HAP-1 (cell line): ENCODE measurements at regions not wholly inside any gene's neighbourhood (a gene's known extent, or its start where the extent isn't known, plus 50 kb on each side); places are given as distances from the start of the nearest gene placed in this dataset.
"Not testable (repeated sequence)": the region's sequence is repeated elsewhere in the genome, so short reads cannot be mapped to it uniquely, and the experiment has no call there.

Source experiments
- DNase-seq, 2 experiments: peaks; one replicate each; pipeline ENCODE4 v3.0.0-alpha.2; 2016 to 2020; ENCODE audit warnings: low spot score in 2 of 2
- H3K27me3 ChIP-seq: fragments of 250-450 bp; sonication (Bioruptor Pico); 2 replicates; pipeline ENCODE4 v1.5.1; 2020; ENCODE audit warnings: low read depth, mild to moderate bottlenecking, moderate library complexity
- H3K36me3 ChIP-seq: fragments of 250-450 bp; sonication (Bioruptor Pico); replicated peaks from 2 replicates; pipeline ENCODE4 v1.5.1; 2020; ENCODE audit warnings: mild to moderate bottlenecking
- H3K4me1 ChIP-seq: fragments of 250-450 bp; sonication (Bioruptor Pico); 2 replicates; pipeline ENCODE4 v1.5.1; 2020; ENCODE audit warnings: mild to moderate bottlenecking
- H3K4me3 ChIP-seq: fragments of 250-450 bp; sonication (Bioruptor Pico); 2 replicates; pipeline ENCODE4 v1.5.1; 2020; ENCODE audit warnings: mild to moderate bottlenecking, moderate library complexity
- H3K9me3 ChIP-seq: fragments of 250-450 bp; sonication (Bioruptor Pico); 2 replicates; pipeline ENCODE4 v1.5.1; 2020; ENCODE audit warnings: mild to moderate bottlenecking, moderate library complexity
- in situ Hi-C: fragments of 300-500 bp; cut with MboI; formaldehyde crosslinking; loops from 3 replicates; pipeline ENCODE4 v1.14.3; 2020; ENCODE audit warnings: low sequenced_read_pairs, inconsistent platforms, mixed read lengths

DNA sequence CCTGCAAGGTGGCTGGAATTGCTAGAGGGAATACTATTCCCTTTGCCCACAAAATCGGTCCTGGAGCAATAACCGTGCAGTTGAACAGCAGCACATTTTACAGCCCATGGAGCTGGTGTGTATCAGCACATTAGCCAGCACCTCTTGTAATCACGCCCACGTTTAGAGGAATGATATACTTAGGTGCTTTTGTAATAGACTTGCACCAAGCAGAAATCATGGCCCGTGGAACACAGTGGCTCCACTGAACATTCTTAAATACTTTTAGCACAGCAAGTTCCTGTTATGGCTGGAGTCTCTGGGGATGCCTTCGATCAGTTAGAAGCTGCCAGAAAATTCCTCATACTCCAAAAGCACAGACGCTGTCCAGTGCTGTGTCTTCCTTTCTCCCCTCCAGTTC is 218.1 kb upstream of the FAM78B start:
- DNase-seq, result no peak

GRCh38 chr1:166390366-166391033 is 223.7 kb upstream of the FAM78B start:
- no peaks in the 10 kb centered on the region for H3K9me3 ChIP-seq
- H3K36me3 ChIP-seq, result no peaks in the 10 kb centered on the region
- H3K27me3 ChIP-seq, result no peaks in the 10 kb centered on the region
- no peaks in the 10 kb centered on the region for H3K4me1 ChIP-seq
- DNase-seq, result no peak
- in situ Hi-C loops, result no loop called here
- no peak overlapping the region for H3K4me3 ChIP-seq

More for the DNA sequence above, 218.1 kb upstream of the FAM78B start:
- H3K9me3 ChIP-seq, result no peaks in the 10 kb centered on the region
- H3K4me3 ChIP-seq, result no peak overlapping the region
- H3K27me3 ChIP-seq, result no peaks in the 10 kb centered on the region
- H3K36me3 ChIP-seq, result no peaks in the 10 kb centered on the region
- in situ Hi-C loops, result no loop called here
- H3K4me1 ChIP-seq, result no peaks in the 10 kb centered on the region

GRCh38 chr1:166391279-166392066 is 224.7 kb upstream of the FAM78B start:
- no peak overlapping the region for H3K4me3 ChIP-seq
- no peak for DNase-seq
- no peaks in the 10 kb centered on the region for H3K27me3 ChIP-seq
- no peaks in the 10 kb centered on the region for H3K36me3 ChIP-seq
- no peaks in the 10 kb centered on the region for H3K4me1 ChIP-seq
- in situ Hi-C loops, result no loop called here
- H3K9me3 ChIP-seq, result no peaks in the 10 kb centered on the region

- Histone ChIP-seq H3K4me1 (no peaks in the 10 kb centered on the region), H3K27me3 (no peaks in the 10 kb centered on the region), H3K36me3 (no peaks in the 10 kb centered on the region), H3K9me3 (no peaks in the 10 kb centered on the region), H3K4me3 (no peak overlapping the region)
- DNase-seq, result no peak
- in situ Hi-C loops, result no loop called here
Measured at GRCh38 chr1:166395729-166396128, 228.9 kb upstream of the FAM78B start.

- in situ Hi-C loops, DNase-seq, H3K27me3 ChIP-seq, H3K4me1 ChIP-seq, H3K4me3 ChIP-seq, H3K36me3 ChIP-seq, H3K9me3 ChIP-seq: not testable (repeated sequence)
Measured at GRCh38 chr1:166409253-166410082, 242.7 kb upstream of the FAM78B start.

DNA sequence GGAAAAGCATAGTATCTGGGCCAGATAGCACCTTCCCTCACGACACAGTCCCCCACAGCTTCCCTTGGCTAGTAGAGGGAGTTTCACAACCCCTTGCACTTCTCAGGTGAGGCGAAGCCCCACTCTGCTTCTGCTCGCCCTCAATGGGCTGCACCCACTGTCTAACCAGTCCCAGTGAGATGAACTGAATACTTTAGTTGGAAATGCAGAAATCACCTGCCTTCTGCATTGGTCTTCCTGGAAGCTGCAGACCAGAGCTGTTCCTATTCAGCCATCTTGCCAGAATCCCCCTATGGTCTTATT is 243.2 kb upstream of the FAM78B start:
- no peaks in the 10 kb centered on the region for H3K36me3 ChIP-seq
- no peaks in the 10 kb centered on the region for H3K4me1 ChIP-seq
- H3K9me3 ChIP-seq, result no peaks in the 10 kb centered on the region
- DNase-seq, result no peak
- H3K4me3 ChIP-seq, result no peak overlapping the region
- in situ Hi-C loops, result no loop called here
- H3K27me3 ChIP-seq, result no peaks in the 10 kb centered on the region

DNA sequence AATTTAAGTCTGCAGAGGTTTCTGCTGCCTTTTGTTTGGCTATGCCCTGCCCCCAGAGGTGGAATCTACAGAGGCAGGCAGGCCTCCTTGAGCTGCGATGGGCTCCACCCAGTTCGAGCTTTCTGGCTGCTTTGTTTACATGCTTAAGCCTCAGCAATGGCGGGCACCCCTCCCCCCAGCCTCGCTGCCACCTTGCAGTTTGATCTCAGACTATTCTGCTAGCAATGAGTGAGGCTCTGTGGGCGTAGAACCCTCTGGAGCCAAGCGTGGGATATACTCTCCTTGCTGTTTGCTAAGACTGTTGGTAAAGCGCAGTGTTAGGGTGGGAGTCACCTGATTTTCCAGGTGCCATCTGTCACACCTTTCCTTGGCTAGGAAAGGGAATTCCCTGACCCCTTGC is 250.0 kb upstream of the FAM78B start:
- in situ Hi-C loops, H3K36me3 ChIP-seq, H3K9me3 ChIP-seq, H3K27me3 ChIP-seq, H3K4me1 ChIP-seq, H3K4me3 ChIP-seq, DNase-seq: not testable (repeated sequence)

DNA sequence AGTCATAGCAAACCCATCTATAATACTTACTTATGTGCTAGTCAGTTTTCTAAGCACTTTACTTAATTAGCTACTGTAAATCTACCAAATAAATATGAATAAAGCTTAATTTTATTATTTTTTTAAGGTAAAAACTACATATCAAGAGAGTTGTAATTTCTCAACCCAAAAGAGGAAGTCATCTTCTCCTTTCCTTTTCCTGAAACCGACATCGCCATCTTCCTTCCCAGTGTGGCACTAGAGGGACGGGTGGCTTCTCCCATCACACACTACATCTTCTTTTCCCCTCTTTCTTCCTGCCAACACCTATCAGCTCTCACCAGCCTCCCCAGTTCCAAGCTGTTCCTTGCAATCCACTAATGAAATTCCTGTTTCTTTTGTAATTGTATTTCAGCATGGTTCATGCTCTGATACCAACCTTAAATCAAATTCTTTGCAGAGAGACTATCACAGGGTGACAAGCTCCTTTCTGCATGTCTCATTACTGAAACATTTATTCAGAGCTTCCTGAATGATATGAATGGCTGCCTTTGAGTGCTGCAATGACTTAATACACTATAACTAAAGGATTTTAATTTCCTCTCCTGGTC is 251.6 kb upstream of the FAM78B start:
- Histone ChIP-seq H3K27me3 (no peaks in the 10 kb centered on the region), H3K4me1 (no peaks in the 10 kb centered on the region), H3K9me3 (no peaks in the 10 kb centered on the region), H3K4me3 (no peak overlapping the region), H3K36me3 (no peaks in the 10 kb centered on the region)
- no peak for DNase-seq
- in situ Hi-C loops, result no loop called here

DNA sequence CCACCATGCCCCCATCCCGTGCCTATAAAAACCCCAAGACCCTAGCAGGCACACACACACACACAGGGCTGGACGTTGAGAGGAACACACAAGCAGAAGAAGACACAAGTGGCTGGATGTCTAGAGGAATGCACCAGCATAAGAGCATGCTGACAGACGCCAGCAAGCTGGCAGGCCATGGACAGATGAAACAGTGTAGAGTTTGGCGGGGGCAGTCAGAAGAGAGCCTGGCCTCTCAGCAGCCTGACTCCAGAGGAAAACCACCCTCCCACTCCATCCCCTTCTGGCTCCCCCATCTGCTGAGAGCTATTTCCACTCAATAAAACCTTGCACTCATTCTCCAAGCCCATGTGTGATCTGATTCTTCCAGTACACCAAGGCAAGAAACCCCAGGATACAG is 255.8 kb upstream of the FAM78B start:
- in situ Hi-C loops, DNase-seq, H3K4me1 ChIP-seq, H3K27me3 ChIP-seq, H3K9me3 ChIP-seq, H3K4me3 ChIP-seq, H3K36me3 ChIP-seq: not testable (repeated sequence)

DNA sequence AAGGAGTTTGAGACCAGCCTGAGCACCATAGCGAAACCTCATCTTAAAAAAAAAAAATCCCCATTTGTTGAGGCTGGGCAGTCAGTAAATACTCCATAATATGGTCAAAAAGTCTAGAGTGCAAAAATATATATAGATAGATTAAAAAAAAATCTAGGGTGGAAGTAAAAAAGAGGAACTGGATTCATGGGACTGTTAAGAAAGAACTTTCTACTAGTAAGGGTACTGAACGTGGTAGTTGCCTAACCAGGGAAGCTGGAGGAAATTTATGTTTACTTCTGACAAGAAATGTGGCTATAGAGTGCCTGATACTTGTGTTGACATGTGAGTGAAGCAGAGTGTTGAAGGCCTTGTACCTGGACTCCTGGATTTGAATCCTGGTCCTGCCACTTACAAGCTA is 265.9 kb upstream of the FAM78B start:
- Histone ChIP-seq H3K4me3 (no peak overlapping the region), H3K9me3 (no peaks in the 10 kb centered on the region), H3K4me1 (no peaks in the 10 kb centered on the region), H3K27me3 (no peaks in the 10 kb centered on the region), H3K36me3 (no peaks in the 10 kb centered on the region)
- DNase-seq, result no peak
- in situ Hi-C loops, result no loop called here

GRCh38 chr1:166433404-166434304 is 266.9 kb upstream of the FAM78B start:
- in situ Hi-C loops, H3K4me1 ChIP-seq, H3K36me3 ChIP-seq, H3K9me3 ChIP-seq, H3K4me3 ChIP-seq, H3K27me3 ChIP-seq: not testable (repeated sequence)
- DNase-seq, result peak in 1 of 2 experiments; percentile 8

- Histone ChIP-seq H3K27me3 (no peaks in the 10 kb centered on the region), H3K4me1 (no peaks in the 10 kb centered on the region), H3K4me3 (no peak overlapping the region), H3K9me3 (no peaks in the 10 kb centered on the region), H3K36me3 (no peaks in the 10 kb centered on the region)
- DNase-seq, result no peak
- in situ Hi-C loops, result no loop called here
Measured at GRCh38 chr1:166457700-166458099, 290.9 kb upstream of the FAM78B start.

GRCh38 chr1:166464333-166464732 is 297.5 kb upstream of the FAM78B start:
- in situ Hi-C loops, result no loop called here
- Histone ChIP-seq H3K27me3 (no peaks in the 10 kb centered on the region), H3K36me3 (no peaks in the 10 kb centered on the region), H3K9me3 (no peaks in the 10 kb centered on the region), H3K4me3 (no peak overlapping the region), H3K4me1 (no peaks in the 10 kb centered on the region)
- no peak for DNase-seq
